H1 (cell line): ENCODE measurements at regions not wholly inside any gene's neighbourhood (a gene's known extent, or its start where the extent isn't known, plus 50 kb on each side); places are given as distances from the start of the nearest gene placed in this dataset.

Experiments used
- CTCF ChIA-PET: fragments of 300-600 bp; sonication (Branson Sonifier 250); formaldehyde crosslinking; loops from one replicate; lab custom pipeline; 2021; ENCODE audit not compliant: partially characterized antibody; lab: Charles Lee
- POLR2A ChIA-PET: fragments of 300-600 bp; sonication (Branson Sonifier 250); formaldehyde crosslinking; loops from one replicate; lab custom pipeline; 2021; ENCODE audit warnings: inconsistent platforms; ENCODE audit not compliant: partially characterized antibody; lab: Charles Lee
- DNase-seq, 2 experiments: peaks; one replicate each; pipeline versions ENCODE4 v3.0.0 to v3.0.0-alpha.2; 2010 to 2022; ENCODE audit warnings: low spot score in 2 of 2, low read depth in 1 of 2, mixed read lengths in 1 of 2
- FAIRE-seq: peaks from 2 replicates; lab custom pipeline; 2011; peaks lifted over from hg19 to GRCh38; lab: Jason Lieb, UNC
- H2AFZ ChIP-seq: 2 replicates; pipeline ENCODE4 v1.8.1; 2012; ENCODE audit warnings: low read length, inconsistent platforms
- H2AK5ac ChIP-seq: 2 replicates; pipeline ENCODE4 v1.6.1; 2013; ENCODE audit warnings: low read depth, low read length
- H2BK120ac ChIP-seq: replicated peaks from 2 replicates; pipeline ENCODE3; 2013; ENCODE audit warnings: low read depth, low read length, inconsistent platforms
- H2BK12ac ChIP-seq: 2 replicates; pipeline ENCODE4 v1.6.1; 2013; ENCODE audit warnings: low read depth, low read length
- H2BK15ac ChIP-seq: 2 replicates; pipeline ENCODE4 v1.6.1; 2013; ENCODE audit warnings: low read length
- H2BK20ac ChIP-seq: 2 replicates; pipeline ENCODE4 v1.6.1; 2013; ENCODE audit warnings: low read length
- H2BK5ac ChIP-seq: 2 replicates; pipeline ENCODE4 v1.6.1; 2013; ENCODE audit warnings: low read depth, low read length
- H3K14ac ChIP-seq: 2 replicates; pipeline ENCODE4 v1.6.1; 2013; ENCODE audit warnings: inconsistent platforms; ENCODE audit not compliant: insufficient read length
- H3K18ac ChIP-seq: 2 replicates; pipeline ENCODE4 v1.6.1; 2013; ENCODE audit warnings: low read length; ENCODE audit errors: extremely low read depth
- H3K23ac ChIP-seq: 2 replicates; pipeline ENCODE4 v1.6.1; 2013; ENCODE audit warnings: inconsistent platforms; ENCODE audit not compliant: insufficient read length
- H3K23me2 ChIP-seq: 2 replicates; pipeline ENCODE4 v1.6.1; 2013; ENCODE audit warnings: low read depth, low read length
- H3K27ac ChIP-seq: 2 replicates; pipeline ENCODE4 v1.6.1; 2011; ENCODE audit warnings: low read depth, low read length, inconsistent platforms
- H3K27me3 ChIP-seq, 4 experiments: replicated peaks in 1 of 4; 1 replicate in 1 of 4; 2 replicates in 3 of 4; pipeline versions ENCODE4 v1.6.1 to v1.8.1; 2011 to 2013; ENCODE audit warnings: low read length in 3 of 4, mild to moderate bottlenecking in 3 of 4, inconsistent platforms in 2 of 4, mixed read lengths in 2 of 4, moderate library complexity in 1 of 4; ENCODE audit not compliant: control insufficient read depth in 3 of 4, insufficient read depth in 3 of 4; ENCODE audit errors: extremely low read depth in 1 of 4
- H3K36me3 ChIP-seq, 4 experiments: 2 replicates each; pipeline versions ENCODE4 v1.6.1 to v1.8.1; 2011 to 2013; ENCODE audit warnings: mild to moderate bottlenecking in 4 of 4, low read length in 3 of 4, moderate library complexity in 2 of 4, control low read depth in 1 of 4, inconsistent platforms in 1 of 4; ENCODE audit not compliant: insufficient read depth in 4 of 4, control insufficient read depth in 2 of 4
- H3K4ac ChIP-seq: replicated peaks from 2 replicates; pipeline ENCODE3; 2013; ENCODE audit warnings: low read length, low read depth, mixed read lengths, inconsistent platforms; ENCODE audit not compliant: insufficient read length
- H3K4me1 ChIP-seq, 4 experiments: replicated peaks in 1 of 4; 1 replicate in 1 of 4; 2 replicates in 3 of 4; pipeline versions ENCODE4 v1.6.1 to v1.8.1; 2011 to 2013; ENCODE audit warnings: low read length in 3 of 4, inconsistent platforms in 2 of 4, mixed read lengths in 1 of 4; ENCODE audit not compliant: insufficient read depth in 4 of 4, control insufficient read depth in 3 of 4
- H3K4me2 ChIP-seq, 2 experiments: 2 replicates each; pipeline versions ENCODE4 v1.6.1 to v1.8.1; 2011 to 2013; ENCODE audit warnings: low read depth in 2 of 2, low read length in 2 of 2, control low read depth in 1 of 2, inconsistent platforms in 1 of 2, mild to moderate bottlenecking in 1 of 2; ENCODE audit not compliant: insufficient read depth in 1 of 2
- H3K4me3 ChIP-seq, 4 experiments: fragments of 200-600, 300-600 bp in 1 of 4; sonication (generic), shearing (Covaris generic), sonication (Bioruptor Twin) in 1 of 4; 2 replicates each; pipeline versions ENCODE4 v1.5.1 to v1.8.1; 2011 to 2016; ENCODE audit warnings: low read length in 4 of 4, low read depth in 3 of 4, control low read depth in 2 of 4, inconsistent platforms in 2 of 4, mild to moderate bottlenecking in 2 of 4, mixed read lengths in 1 of 4, moderate library complexity in 1 of 4; ENCODE audit not compliant: insufficient read depth in 2 of 4; ENCODE audit errors: extremely low read depth in 1 of 4
- H3K56ac ChIP-seq: replicated peaks from 2 replicates; pipeline ENCODE3; 2013; ENCODE audit warnings: low read depth, mild to moderate bottlenecking, mixed read lengths, low read length, inconsistent platforms; ENCODE audit not compliant: insufficient read length
- H3K79me1 ChIP-seq: 2 replicates; pipeline ENCODE4 v1.6.1; 2013; ENCODE audit warnings: low read depth, low read length, control low read depth
- H3K79me2 ChIP-seq, 2 experiments: 2 replicates each; pipeline versions ENCODE4 v1.6.1 to v1.8.1; 2012 to 2013; ENCODE audit warnings: low read length in 2 of 2, mild to moderate bottlenecking in 2 of 2, inconsistent platforms in 1 of 2; ENCODE audit not compliant: insufficient read depth in 2 of 2, control insufficient read depth in 1 of 2
- H3K9ac ChIP-seq, 4 experiments: replicated peaks in 1 of 4; 1 replicate in 1 of 4; 2 replicates in 3 of 4; pipeline versions ENCODE4 v1.6.1 to v1.8.1; 2011 to 2013; ENCODE audit warnings: low read depth in 3 of 4, low read length in 3 of 4, control low read depth in 2 of 4, mild to moderate bottlenecking in 2 of 4, moderate library complexity in 2 of 4, inconsistent platforms in 1 of 4; ENCODE audit errors: extremely low read depth in 1 of 4
- H3K9me3 ChIP-seq, 2 experiments: 2 replicates each; pipeline versions ENCODE4 v1.6.1 to v1.8.1; 2012 to 2013; ENCODE audit warnings: mild to moderate bottlenecking in 2 of 2, moderate library complexity in 2 of 2, control low read depth in 1 of 2, inconsistent platforms in 1 of 2, low read depth in 1 of 2, low read length in 1 of 2, mixed read lengths in 1 of 2; ENCODE audit not compliant: insufficient read depth in 2 of 2
- H4K20me1 ChIP-seq, 2 experiments: replicated peaks in 1 of 2; 2 replicates each; pipeline versions ENCODE3 to v1.8.1; 2011 to 2013; ENCODE audit warnings: inconsistent platforms in 2 of 2, low read length in 2 of 2, mild to moderate bottlenecking in 1 of 2; ENCODE audit not compliant: insufficient read depth in 2 of 2, control insufficient read depth in 1 of 2
- H4K5ac ChIP-seq: 2 replicates; pipeline ENCODE4 v1.6.1; 2013; ENCODE audit warnings: low read length, low read depth, mixed read lengths, inconsistent platforms; ENCODE audit not compliant: insufficient read length
- H4K8ac ChIP-seq: 2 replicates; pipeline ENCODE4 v1.8.0; 2013; ENCODE audit warnings: mild to moderate bottlenecking, moderate library complexity, low read length, inconsistent platforms; ENCODE audit not compliant: insufficient read depth; ENCODE audit errors: extremely low read depth
- H4K91ac ChIP-seq: replicated peaks from 2 replicates; pipeline ENCODE3; 2013; ENCODE audit warnings: low read length, mixed read lengths, inconsistent platforms; ENCODE audit not compliant: insufficient read length
- ASH2L ChIP-seq: fragments of 200-600, 300-600 bp; sonication (generic); IDR thresholded peaks from one replicate; pipeline ENCODE4 v1.7.1; 2017; ENCODE audit warnings: low read length
- CBX8 ChIP-seq: fragments of 300-800, 300-1000 bp; sonication (generic); IDR thresholded peaks from 2 replicates; pipeline ENCODE4 v1.7.1; 2016; ENCODE audit warnings: low read depth, low read length, borderline replicate concordance
- CREB1 ChIP-seq: IDR thresholded peaks from 2 replicates; pipeline ENCODE4 v1.6.1; 2012; ENCODE audit warnings: inconsistent platforms
- CTBP2 ChIP-seq: IDR thresholded peaks from 2 replicates; pipeline ENCODE4 v1.7.0; 2011; ENCODE audit warnings: borderline replicate concordance, mild to moderate bottlenecking, moderate library complexity, mixed read lengths, low read length; ENCODE audit not compliant: insufficient read depth, insufficient read length
- EGR1 ChIP-seq: IDR thresholded peaks from 2 replicates; pipeline ENCODE4 v1.6.1; 2011; ENCODE audit warnings: low read depth, low read length, borderline replicate concordance
- JUND ChIP-seq: IDR thresholded peaks from 2 replicates; pipeline ENCODE4 v1.6.1; 2011; ENCODE audit warnings: mild to moderate bottlenecking, improper control_type of control experiment, low read length
- KDM4A ChIP-seq: IDR thresholded peaks from one replicate; pipeline ENCODE4 v1.7.1; 2012; ENCODE audit warnings: low read depth, mild to moderate bottlenecking, moderate library complexity, low read length, inconsistent platforms; ENCODE audit not compliant: severe bottlenecking
- MAFK ChIP-seq: IDR thresholded peaks from 2 replicates; pipeline ENCODE4 v1.6.1; 2012; ENCODE audit warnings: low read depth, mild to moderate bottlenecking, improper control_type of control experiment, low read length
- PHF8 ChIP-seq: fragments of 200-600 bp; sonication (generic); conservative IDR thresholded peaks from 2 replicates; pipeline ENCODE4 v1.7.1; 2012; ENCODE audit warnings: low read depth, mild to moderate bottlenecking, inconsistent platforms, low read length, moderate library complexity
- POLR2A ChIP-seq, 2 experiments: IDR thresholded peaks; 1 replicate in 1 of 2; 2 replicates in 1 of 2; pipeline ENCODE4 v1.6.1; 2011; ENCODE audit warnings: low read depth in 2 of 2, low read length in 2 of 2, mild to moderate bottlenecking in 2 of 2; ENCODE audit errors: control extremely low read depth in 1 of 2
- RBBP5 ChIP-seq: IDR thresholded peaks from 2 replicates; pipeline ENCODE4 v1.7.1; 2012; ENCODE audit warnings: low read depth, mild to moderate bottlenecking, inconsistent platforms, low read length, moderate library complexity, borderline replicate concordance
- SP4 ChIP-seq: IDR thresholded peaks from 2 replicates; pipeline ENCODE4 v1.6.1; 2012; ENCODE audit warnings: low read length, inconsistent platforms
- SUZ12 ChIP-seq: fragments of 200-600 bp; sonication (generic); IDR thresholded peaks from 2 replicates; pipeline ENCODE4 v1.6.1; 2012; ENCODE audit warnings: mild to moderate bottlenecking, inconsistent platforms, low read length, moderate library complexity, mixed read lengths
- TAF1 ChIP-seq: IDR thresholded peaks from 2 replicates; pipeline ENCODE4 v1.6.1; 2011; ENCODE audit warnings: mild to moderate bottlenecking, low read depth, low read length
- WGBS, 2 experiments: shearing (Covaris generic) in 1 of 2; methylation state at CpG; one replicate each; pipeline versions ENCODE4 v1.1.6 to v1.1.7; 2013 to 2015; ENCODE audit warnings: low lambda C conversion rate in 2 of 2, mixed read lengths in 2 of 2, inconsistent platforms in 1 of 2, low coverage in 1 of 2, missing lambda C conversion rate in 1 of 2; ENCODE audit not compliant: insufficient replicate concordance in 2 of 2, insufficient coverage in 1 of 2, insufficient read length in 1 of 2; ENCODE audit errors: extremely low coverage in 1 of 2, missing lambda C conversion rate in 1 of 2; 5-methylcytosine and 5-hydroxymethylcytosine counted together
- TF ChIP-seq, protein P1 (sequence below): IDR thresholded peaks from 2 replicates; pipeline ENCODE4 v1.6.1; 2011; ENCODE audit warnings: low read depth, mild to moderate bottlenecking, low read length; ENCODE audit not compliant: insufficient read depth

DNA sequence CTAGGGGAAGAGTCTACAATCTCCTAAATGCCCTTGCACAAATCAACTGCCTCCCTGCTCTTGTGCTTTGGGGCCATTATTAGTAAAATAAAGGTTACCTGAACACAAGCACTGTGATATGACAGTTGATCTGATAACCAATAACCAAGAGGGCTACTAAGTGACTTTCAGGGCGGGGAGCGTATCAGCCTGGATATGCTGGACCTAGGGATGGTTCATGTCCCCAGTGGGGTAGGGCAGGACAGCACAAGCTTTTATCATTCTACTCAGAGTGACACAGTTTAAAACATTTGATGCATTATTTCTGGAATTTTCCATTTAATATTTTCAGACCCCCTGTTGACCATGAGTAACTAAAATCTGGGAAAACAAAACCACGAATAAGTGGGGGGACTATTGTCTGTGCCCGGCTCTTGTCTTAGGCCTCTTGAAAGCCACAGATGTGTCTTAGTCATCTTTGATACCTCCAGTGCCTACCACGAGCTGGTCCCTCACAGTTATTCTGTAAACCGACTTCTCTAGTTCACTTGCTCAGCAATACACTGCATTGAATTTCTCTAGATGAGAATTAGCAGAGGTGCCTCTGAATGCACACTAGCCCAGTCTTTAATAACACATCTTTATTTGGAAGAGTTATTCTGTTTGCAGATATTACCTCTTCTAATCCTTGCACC is 94.6 kb upstream of the DHX40 start:
- Histone ChIP-seq H3K79me2 (no peaks in the 10 kb centered on the region), H2BK5ac (no peak overlapping the region), H4K91ac (no peak overlapping the region), H2AFZ (no peak overlapping the region), H3K79me1 (no peaks in the 10 kb centered on the region), H3K23ac (no peak overlapping the region), H3K14ac (no peak overlapping the region), H3K9me3 (no peaks in the 10 kb centered on the region), H3K23me2 (no peaks in the 10 kb centered on the region), H3K4me2 (no peak overlapping the region), H4K20me1 (no peaks in the 10 kb centered on the region), H2BK20ac (no peak overlapping the region), H3K18ac (no peak overlapping the region), H3K27ac (no peak overlapping the region), H3K36me3 (no peaks in the 10 kb centered on the region), H3K4ac (no peak overlapping the region), H4K5ac (no peak overlapping the region), H2BK120ac (no peak overlapping the region), H3K27me3 (no peaks in the 10 kb centered on the region), H2AK5ac (no peak overlapping the region), H3K56ac (no peak overlapping the region), H4K8ac (no peak overlapping the region), H2BK12ac (no peak overlapping the region), H2BK15ac (no peak overlapping the region), H3K4me3 (no peak overlapping the region), H3K9ac (no peak overlapping the region), H3K4me1 (no peaks in the 10 kb centered on the region)
- FAIRE-seq (no peak), DNase-seq (no peak)
- POLR2A ChIA-PET = no interaction called here
- WGBS, 2 experiments = 86% methylated on average over 6 of the region's 6 CpGs; no CpG with 5 or more reads in 1 of the 2 experiments
- CTCF ChIA-PET = interaction anchor here (1.2 kb wide), 1 partner anchor 10 kb away, joined by 5 read pairs; no protein-coding TSS in a partner anchor
- TF ChIP-seq MAFK (no peak), CREB1 (no peak), EGR1 (no peak), KDM4A (no peak), JUND (no peak), SP4 (no peak), POLR2A (IDR thresholded peaks at IDR 0.05; ENCODE audit: control extremely low read depth in 1 of 2, low read depth in 2 of 2, low read length in 2 of 2) (no peak), RBBP5 (no peak), PHF8 (no peak), CBX8 (no peak), ASH2L (no peak), CTBP2 (no peak), SUZ12 (no peak), TAF1 (no peak)
- TF ChIP-seq, protein P1, sequence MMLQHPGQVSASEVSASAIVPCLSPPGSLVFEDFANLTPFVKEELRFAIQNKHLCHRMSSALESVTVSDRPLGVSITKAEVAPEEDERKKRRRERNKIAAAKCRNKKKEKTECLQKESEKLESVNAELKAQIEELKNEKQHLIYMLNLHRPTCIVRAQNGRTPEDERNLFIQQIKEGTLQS = no peak
